ENCODE measurements at regions not wholly inside any gene's neighbourhood (a gene's known extent, or its start where the extent isn't known, plus 50 kb on each side); places are given as distances from the start of the nearest gene placed in this dataset.

- H3K9me3 ChIP-seq: no peaks in the 10 kb centered on the region
- H3K4me1 ChIP-seq: peaks cover 0 to 8% (median 3%) of the 10 kb centered on the region in 4 donors
- DNase-seq (ENCODE audit: extremely low spot score): no peak
- TF ChIP-seq CTCF (IDR thresholded peaks at IDR 0.05): no peak
- TF ChIP-seq EP300 (IDR thresholded peaks at IDR 0.05): no peak
- no peak for TF ChIP-seq POLR2AphosphoS5 (IDR thresholded peaks at IDR 0.05)
- no peak for TF ChIP-seq POLR2A (IDR thresholded peaks at IDR 0.05; ENCODE audit: low read depth)
- 89% methylated on average over 8 of the region's 11 CpGs for WGBS
- no peak overlapping the region for H3K27ac ChIP-seq (replicated peaks in 1 of 4)
- H3K36me3 ChIP-seq: no peaks in the 10 kb centered on the region
- H3K4me3 ChIP-seq: no peak overlapping the region
- H3K27me3 ChIP-seq: peaks cover 0 to 23% (median 0%) of the 10 kb centered on the region in 4 donors
- intact Hi-C loops (cut with DNase I): no loop called here
These were observed 49.9 kb upstream of the CCDC167 start for GRCh38 chr6:37549558-37549957.

Small RNAs in the stretch of these regions (small RNA-seq; reads per million reads assigned to genes)
- gene MIR4462: 0 reads per million in 3 donors
